ENCODE measurements at regions not wholly inside any gene's neighbourhood (a gene's known extent, or its start where the extent isn't known, plus 50 kb on each side); places are given as distances from the start of the nearest gene placed in this dataset.

DNA sequence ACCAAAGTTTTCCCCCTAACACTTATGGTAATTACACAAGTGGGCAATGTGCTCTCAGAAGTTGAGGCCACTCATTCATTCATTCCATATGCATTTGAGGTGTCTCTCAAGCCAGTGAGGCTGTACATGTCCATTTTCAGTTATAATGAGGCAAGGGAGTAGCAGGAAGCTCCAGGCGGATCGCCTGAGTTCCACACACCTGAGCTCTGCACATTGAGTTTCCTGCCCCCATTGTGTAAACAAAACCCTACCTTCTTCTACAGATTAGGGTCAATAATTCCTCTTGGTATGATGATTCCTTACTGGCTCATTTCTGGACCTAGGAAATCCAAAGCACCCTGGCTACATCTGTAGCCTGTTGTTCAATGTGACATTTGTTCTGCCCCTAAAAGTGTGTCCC, 555.3 kb downstream of the MED13L start:
- H3K4me1 Mint-ChIP-seq (ENCODE audit: low read depth) = no peaks in the 10 kb centered on the region
- no peaks in the 10 kb centered on the region for H3K9me3 Mint-ChIP-seq
- no peaks in the 10 kb centered on the region for H3K36me3 Mint-ChIP-seq (ENCODE audit: low read depth)
- H3K27me3 Mint-ChIP-seq (ENCODE audit: insufficient read depth) = no peaks in the 10 kb centered on the region
- TF ChIP-seq CTCF (IDR thresholded peaks at IDR 0.05) = no peak
- no peak overlapping the region for H3K4me3 Mint-ChIP-seq
- DNase-seq = no peak
- no peak overlapping the region for H3K27ac Mint-ChIP-seq

DNA sequence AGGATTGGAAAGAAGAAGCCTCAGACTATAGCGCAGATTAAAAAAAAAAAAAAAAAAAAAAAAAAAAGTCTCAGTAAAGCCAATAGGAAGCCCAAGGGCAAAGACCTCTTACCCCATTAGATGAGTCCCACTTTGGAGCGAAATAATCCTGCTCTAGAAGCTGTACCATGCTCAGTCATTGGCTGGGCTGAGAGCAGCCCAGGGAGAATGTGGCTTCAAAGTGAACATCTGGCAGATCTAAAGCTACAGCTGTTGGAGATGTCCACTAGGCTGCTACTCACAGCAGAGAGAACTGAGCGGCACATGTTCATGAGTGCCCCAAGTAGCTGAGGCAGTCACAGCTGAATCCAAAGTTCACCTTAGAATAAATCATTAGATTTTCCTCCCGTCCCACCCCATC, 560.9 kb downstream of the MED13L start:
- Mint-ChIP-seq H3K27ac (no peak overlapping the region), H3K4me1 (ENCODE audit: low read depth) (no peaks in the 10 kb centered on the region), H3K9me3 (no peaks in the 10 kb centered on the region), H3K27me3 (ENCODE audit: insufficient read depth) (no peaks in the 10 kb centered on the region; the same call in none of the 2 replicates), H3K36me3 (ENCODE audit: low read depth) (no peaks in the 10 kb centered on the region), H3K4me3 (no peak overlapping the region)
- TF ChIP-seq CTCF (IDR thresholded peaks at IDR 0.05) = no peak
- DNase-seq = no peak

DNA sequence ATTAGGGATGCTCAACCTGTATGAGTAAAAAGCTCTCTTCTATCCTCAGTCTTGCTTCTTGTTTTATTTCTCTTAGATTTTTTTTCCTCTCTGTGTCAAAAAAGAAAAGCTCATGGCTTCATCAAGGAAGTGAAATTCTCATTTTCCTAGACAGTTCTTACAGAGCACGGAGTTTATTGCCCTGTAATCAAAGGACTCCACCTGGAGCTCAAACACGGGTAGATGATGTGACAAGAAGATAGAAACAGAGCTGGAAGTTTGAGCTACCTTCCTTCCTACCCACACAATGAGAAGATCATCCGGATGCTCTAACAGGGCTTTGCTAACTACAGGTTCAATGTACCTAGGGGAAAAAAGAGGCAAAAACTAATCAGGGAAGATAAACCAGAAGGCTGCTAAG, 564.8 kb downstream of the MED13L start:
- no peak overlapping the region for H3K27ac Mint-ChIP-seq
- H3K36me3 Mint-ChIP-seq (ENCODE audit: low read depth) = no peaks in the 10 kb centered on the region
- TF ChIP-seq CTCF (IDR thresholded peaks at IDR 0.05) = no peak
- H3K9me3 Mint-ChIP-seq = no peaks in the 10 kb centered on the region; the same call in 1 of the 2 replicates
- no peak for DNase-seq
- no peak overlapping the region for H3K4me3 Mint-ChIP-seq
- H3K4me1 Mint-ChIP-seq (ENCODE audit: low read depth) = peaks cover 10% of the 10 kb centered on the region
- H3K27me3 Mint-ChIP-seq (ENCODE audit: insufficient read depth) = peaks cover 2% of the 10 kb centered on the region

DNA sequence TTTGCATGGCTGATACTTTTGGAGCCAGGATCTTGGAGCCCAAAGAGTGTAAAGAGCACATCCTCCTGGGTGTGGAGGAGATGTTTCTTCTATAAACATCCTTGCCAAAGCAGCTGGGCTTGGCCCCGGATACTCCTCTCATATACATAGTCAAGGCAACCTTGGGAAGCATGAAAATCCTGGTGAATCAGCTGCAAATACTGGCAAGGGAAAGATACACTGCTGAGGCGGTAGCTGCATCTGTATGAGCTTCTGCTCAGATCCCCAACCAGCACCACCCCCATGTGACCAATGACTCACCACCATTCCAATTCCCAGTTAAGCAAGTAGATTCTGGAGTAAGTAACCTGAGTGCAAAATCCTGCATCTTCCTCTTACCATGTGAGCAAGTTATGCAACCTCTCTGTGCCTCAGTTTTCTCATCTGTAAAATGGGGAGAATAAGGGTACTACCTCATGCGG, 567.4 kb downstream of the MED13L start:
- H3K27me3 Mint-ChIP-seq (ENCODE audit: insufficient read depth) = peaks cover 4% of the 10 kb centered on the region; the same call in 1 of the 2 replicates
- no peaks in the 10 kb centered on the region; the same call in 1 of the 2 replicates for H3K9me3 Mint-ChIP-seq
- no peak overlapping the region for H3K4me3 Mint-ChIP-seq
- peak; percentile 82 for DNase-seq
- peak overlapping the region; percentile 39; the same call in 1 of the 2 replicates for H3K27ac Mint-ChIP-seq
- no peaks in the 10 kb centered on the region for H3K36me3 Mint-ChIP-seq (ENCODE audit: low read depth)
- TF ChIP-seq CTCF (IDR thresholded peaks at IDR 0.05) = no peak
- peaks cover 10% of the 10 kb centered on the region for H3K4me1 Mint-ChIP-seq (ENCODE audit: low read depth)

DNA sequence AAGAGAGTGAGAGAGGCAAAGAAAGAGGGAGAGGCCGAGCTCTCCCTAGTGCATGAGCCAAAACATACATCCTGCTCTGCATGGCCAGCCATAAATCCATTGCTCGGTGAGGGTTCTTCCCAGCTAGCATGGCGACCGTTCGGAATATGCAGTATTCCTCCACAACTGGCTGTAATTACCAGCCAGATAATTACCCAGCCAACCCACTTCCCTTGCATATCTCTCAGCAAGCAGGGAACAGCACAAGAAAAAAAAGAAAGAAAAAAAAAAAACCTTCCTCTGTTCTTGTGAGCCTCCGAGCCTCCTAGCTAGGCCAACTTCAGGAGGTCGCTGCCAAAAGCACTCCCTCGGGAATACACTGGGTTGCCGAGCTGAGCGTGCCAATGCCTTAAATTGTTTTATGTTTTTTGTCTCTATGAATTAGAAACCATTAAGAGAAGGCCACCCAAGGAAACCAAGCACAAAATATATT, 567.9 kb downstream of the MED13L start:
- Mint-ChIP-seq H3K36me3 (ENCODE audit: low read depth) (no peaks in the 10 kb centered on the region), H3K27me3 (ENCODE audit: insufficient read depth) (peaks cover 4% of the 10 kb centered on the region; the same call in 1 of the 2 replicates), H3K4me1 (ENCODE audit: low read depth) (peaks cover 10% of the 10 kb centered on the region), H3K4me3 (no peak overlapping the region), H3K27ac (no peak overlapping the region), H3K9me3 (no peaks in the 10 kb centered on the region; the same call in 1 of the 2 replicates)
- no peak for TF ChIP-seq CTCF (IDR thresholded peaks at IDR 0.05)
- DNase-seq = no peak
